ENCODE measurements at regions not wholly inside any gene's neighbourhood (a gene's known extent, or its start where the extent isn't known, plus 50 kb on each side); places are given as distances from the start of the nearest gene placed in this dataset.

DNA sequence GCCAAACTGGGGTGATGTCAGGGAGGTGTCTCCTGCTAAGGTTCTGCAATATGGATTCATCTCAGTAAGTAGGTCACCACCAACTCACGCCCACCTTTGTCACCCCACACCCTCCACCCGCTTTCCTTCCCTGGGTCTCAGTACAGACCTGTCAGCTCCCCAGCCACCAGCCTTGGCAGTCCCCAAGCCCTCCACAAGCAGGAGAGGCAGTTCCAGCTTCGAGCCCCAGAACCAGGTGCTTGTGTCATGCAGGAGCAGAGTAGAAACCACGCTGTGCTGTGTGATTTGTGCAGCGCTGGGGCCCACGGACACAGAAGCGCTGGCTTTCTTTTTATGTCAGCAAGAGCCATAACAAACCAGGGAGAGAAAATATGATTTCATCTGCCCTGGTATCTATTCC lies 89.0 kb upstream of the CDH4 start:
- DNase-seq (ENCODE audit: low spot score), result no peak

DNA sequence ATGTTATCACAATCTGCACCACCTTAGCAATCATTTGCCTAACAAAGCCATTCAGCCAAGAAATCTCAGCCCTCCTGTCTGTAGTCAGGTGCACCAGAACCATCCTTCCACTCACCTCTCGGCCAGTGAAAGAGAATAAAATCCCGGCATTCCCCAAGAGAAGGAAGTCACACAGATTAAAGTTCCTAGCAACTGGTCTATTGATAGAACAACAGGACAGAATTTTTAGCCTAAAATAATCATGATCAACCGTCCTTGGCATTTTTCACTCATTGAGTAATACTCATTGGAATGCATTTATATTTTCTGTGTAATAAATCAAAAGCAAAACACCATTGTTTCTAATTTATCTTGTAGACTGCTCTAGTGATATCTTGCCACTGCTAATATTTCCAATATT lies 85.7 kb upstream of the CDH4 start:
- no peak for DNase-seq (ENCODE audit: low spot score)

DNA sequence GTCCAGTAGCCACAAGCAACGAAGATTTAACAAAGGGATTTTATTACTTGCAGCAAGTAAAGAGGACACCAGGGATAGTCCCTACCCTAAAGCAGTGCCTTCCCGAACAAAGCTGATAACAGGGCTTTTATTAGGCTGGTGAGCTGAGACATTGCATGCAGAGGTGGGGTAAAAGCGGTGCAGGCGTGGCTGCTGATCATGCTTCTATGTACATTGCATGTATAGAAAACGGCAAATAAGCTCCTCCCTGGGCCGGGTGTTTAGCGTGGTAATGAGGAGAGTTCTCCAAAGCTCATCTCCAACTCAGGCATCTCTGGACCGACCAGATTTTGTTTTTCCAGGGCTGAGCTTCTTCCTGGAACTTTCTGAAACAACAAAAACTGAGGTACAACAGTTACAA lies 83.5 kb upstream of the CDH4 start:
- DNase-seq (ENCODE audit: low spot score), result no peak

DNA sequence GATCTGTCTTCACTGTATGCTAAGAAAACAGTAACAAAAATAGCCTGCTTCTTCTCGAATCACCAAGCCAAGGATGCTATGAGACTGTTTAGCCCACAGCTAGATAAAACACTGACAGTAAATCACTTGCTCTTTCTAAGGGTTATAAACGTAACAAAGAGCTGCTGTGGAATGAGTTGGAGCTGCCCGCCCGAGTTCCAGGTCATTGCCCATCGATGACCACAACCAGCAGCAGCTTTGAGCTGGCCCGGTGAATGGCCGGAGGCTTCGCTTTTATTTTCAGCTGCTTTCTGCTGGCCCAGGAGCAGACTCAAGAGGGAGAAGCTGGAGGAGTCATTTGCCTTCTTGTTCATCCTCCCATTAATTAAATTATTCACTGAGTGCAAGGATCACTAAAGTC lies 82.2 kb upstream of the CDH4 start:
- no peak for DNase-seq (ENCODE audit: low spot score)

DNA sequence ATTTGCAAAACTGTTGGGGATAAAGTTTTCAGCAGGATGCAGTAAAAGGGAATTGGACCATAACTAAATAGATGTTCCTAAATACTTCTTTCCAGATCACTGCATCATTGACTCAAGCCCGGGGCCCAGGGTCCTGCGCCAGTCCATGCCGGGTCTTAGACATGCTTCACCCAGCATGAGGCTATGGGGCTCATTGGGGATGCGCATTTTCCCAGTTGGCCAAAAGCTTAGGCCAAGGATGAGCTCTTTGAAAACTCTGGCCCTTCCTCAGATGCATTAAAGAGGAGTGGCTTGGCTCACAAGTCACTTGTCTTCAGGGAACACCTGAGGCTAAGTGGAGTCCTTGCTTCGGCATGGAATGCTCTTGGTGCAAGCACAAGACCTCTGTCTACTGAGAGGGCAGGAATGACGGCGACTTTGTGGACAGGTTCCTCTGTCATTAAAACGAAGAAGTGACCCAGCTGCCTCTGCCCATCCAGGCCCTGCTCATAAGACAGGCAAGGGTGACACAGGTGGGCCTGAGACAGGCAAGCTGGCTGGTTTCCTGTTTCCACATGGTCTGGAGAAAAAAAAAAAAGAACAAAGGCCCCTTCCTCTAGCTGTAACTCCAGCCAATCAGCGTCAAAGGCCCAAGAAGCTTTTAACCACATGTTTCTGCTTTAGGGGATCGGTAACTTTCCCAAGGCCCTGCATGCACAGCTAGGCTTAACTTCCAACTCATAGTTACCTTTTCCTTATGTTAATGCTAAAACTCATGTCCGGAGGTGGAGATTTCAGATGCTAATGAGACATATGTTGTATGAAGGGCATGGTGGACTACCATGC lies 81.4 kb upstream of the CDH4 start:
- no peak for DNase-seq (ENCODE audit: low spot score)

DNA sequence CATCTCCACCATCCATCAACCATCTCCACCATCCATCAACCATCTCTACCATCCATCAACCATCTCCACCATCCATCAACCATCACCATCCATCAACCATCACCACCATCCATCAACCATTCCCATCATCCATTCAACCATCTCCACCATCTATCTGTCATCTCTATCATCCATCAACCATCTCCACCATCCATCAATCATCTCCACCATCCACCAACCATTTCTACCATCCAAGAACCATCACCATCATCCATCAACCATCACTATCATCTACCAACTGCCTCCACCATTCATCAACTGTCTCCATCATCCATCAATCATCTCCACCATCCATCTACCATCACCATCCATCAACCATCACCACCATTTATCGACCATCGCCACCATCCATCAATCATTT lies 78.8 kb upstream of the CDH4 start:
- no peak for DNase-seq (ENCODE audit: low spot score)

DNA sequence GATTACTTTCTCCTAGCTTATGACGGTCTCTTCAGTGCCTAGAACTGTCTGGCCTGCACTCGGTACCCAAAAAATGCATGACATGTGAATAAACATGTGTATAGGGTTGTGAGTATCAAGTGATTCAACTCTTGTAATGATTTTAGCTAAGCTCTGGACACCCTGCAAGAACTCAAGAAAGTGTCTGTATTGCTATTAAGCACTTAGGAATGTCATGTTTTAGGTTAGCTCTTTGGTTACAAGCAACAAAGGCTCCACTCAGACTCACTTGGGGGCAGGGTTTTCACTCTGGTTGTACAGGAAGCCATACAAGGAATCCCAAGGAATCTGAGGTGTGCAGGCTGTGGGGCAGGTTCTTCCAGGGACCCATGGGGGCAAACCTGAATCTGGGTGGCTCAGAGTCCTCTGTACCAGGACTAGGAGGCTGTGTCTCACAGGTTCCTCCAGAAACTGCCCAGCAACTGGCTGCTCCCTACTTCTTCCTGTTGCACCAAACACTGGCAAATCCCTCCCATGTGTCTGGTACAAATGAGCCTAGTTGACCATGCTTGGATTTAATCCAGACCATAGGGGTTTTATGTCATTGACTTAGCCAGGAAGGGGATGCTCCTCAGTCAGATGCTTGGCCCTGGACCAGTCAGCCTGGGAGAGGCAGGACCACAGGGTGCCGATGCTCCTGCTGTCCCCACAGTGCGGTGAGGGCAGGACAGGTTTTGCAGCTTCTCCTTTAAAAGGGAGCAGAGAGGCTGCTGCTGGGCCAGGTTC lies 77.9 kb upstream of the CDH4 start:
- DNase-seq (ENCODE audit: low spot score), result no peak

DNA sequence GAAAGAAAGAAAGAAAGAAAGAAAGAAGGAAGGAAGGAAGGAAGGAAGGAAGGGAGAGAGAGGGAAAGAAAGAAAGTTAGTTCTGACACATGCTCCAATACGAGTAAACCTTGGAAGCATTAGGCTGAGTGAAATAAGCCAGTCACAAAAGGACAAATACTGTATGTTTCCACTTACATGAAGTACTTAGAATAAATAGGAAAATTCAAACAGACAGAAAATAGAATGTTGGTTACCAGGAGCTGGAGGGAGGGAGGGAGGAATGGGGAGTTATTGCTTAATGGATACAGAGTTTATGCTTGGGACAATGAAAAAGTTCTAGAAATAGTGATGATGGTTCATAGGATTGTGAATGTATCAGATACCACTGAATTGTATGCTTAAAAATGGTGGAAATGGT lies 75.2 kb upstream of the CDH4 start:
- DNase-seq (ENCODE audit: low spot score), result no peak

DNA sequence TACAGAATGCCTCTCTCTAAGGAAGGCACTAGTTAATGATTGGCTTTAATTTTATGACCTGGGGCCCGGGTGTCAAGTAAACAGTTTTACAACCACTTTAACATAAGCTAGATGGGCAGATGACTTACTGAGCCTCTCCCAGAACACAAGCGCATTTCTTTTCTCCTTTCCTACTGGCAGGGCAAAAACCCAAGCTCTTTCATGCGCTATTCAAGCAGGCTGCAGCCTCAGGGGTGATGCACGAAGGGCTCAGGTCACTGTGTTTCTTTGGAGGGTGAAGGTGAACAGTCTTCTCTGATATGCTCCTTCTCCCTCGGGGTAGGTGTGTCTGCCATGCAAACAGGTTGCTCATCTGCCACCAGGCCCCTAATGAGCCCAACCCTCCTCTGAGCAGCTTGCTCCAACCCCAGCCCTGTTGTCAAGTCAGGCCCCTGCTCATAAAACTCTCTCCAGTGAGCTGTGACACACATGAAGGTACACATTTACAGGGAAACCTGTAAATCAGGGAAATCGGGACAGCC lies 73.5 kb upstream of the CDH4 start:
- DNase-seq (ENCODE audit: low spot score), result no peak

DNA sequence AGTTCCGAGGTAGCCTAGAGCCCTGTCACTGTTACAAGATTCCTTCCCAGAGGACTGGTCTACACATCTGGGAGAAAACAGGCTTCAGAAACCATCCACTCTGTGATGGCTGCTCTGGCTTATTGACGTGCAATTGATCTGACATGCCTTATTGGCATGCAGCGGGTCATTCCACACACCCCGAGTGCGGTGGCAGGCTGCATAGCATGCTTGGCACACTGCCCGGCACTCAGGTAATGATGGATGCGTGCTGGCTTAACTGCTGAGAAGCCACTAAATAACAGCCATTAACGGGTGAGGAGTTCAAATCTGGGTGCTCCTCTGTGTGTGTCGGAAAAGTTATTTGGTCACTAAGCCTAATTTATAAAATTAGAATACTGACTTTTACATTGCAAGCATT lies 67.9 kb upstream of the CDH4 start:
- DNase-seq (ENCODE audit: low spot score), result no peak

DNA sequence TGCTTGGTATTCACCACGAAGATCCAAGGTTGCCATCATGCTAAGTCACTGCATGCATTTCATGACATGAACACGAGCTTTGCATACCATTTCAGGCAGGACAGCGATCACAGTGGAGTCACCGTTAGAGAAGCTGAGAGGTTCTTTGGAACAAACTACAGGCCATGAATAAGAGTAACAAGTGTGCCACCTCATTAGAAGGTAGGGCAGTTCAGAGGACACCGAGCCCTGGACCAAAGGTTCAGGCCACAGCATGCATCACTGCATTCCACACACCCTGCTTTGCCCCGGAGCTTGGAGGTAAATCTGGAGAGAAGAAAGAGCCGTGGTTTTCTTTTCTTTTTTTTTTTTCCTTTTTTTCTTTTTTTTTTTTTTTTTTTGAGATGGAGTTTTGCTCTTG lies 66.9 kb upstream of the CDH4 start:
- DNase-seq (ENCODE audit: low spot score), result no peak

DNA sequence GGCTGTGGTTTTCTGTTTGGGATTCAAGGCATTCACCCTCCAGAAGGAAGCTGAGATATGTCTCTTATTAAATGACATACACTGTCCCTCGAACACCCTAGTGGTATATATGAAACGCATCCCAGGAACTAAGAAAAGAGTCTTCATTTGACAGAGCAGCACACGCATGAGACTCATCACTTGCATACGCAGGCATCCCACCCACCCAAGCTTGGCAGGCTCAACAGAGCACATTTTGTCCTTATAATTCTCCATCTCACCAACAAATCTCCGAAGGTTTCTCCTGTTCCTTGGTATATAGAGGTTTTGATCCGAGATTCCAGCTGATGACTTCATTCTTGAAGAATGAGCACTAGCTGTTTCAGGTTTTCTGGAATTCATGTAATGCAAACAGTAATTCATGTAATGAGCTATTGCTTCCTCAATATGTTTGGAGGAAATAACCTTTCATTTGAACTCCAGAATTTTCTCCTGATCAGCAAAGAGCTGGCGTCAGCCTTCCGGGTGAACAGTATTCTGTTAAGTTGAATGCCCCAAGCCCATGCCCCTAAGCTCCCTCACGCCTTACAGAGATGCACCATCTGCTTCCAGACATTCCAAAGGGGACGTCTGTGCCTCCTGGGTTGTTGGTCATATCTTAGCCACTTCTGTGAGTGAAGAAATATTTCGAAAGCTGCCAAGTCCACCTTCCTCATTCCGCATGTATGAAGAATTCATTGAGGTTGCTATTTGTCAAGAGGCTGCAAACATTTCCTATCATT lies 66.0 kb upstream of the CDH4 start:
- DNase-seq (ENCODE audit: low spot score), result no peak

DNA sequence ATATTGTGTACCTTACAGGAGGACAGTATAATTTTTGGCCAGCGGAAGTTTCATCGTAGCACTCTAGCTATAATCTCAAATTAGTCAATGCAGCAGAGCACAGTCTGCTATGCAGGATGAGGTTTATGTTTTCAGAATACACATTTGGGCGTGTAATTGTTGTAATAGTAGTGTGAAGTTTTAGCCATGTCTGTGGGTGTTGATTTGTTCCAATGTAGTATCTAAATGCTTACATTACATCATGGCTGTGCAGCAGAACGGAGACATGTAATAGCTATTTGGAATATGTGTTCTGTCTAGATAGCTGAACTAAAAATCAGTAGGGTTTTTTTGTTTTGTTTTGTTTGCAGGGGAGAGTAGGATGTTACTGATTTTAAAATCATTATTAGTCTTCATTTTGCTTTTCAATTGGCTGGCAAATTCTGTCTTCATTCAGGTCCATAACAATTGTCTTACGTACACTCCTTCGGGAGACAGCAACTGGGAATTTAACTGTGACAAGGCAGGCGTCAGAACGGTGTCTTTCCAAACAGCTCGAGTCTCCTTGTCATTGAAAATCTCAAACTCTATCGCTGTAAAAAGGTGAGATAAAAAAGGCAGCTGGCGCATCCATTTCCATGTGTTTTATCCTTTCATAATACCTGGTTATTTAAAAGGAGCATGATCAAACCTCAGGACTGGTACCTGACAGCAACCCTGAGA lies 65.1 kb upstream of the CDH4 start:
- DNase-seq (ENCODE audit: low spot score), result no peak

DNA sequence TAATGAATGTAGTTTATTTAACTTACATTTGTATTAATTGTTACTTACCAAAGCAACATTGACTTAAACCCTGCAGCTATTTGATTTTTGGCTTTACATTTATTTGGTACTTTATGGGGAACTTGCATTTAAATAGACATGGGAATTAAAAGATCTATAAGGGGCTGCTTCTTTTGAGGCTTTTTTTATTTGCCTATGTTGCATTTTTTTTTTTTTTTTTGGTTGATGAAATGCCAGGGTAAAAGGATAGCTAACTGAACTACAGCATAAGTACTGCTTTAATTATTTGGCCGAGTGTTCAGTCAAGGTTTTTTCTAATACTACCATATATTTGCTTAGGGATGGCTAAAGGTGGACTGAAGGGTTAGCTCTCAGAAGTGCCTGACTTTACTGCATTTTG lies 62.5 kb upstream of the CDH4 start:
- no peak for DNase-seq (ENCODE audit: low spot score)

DNA sequence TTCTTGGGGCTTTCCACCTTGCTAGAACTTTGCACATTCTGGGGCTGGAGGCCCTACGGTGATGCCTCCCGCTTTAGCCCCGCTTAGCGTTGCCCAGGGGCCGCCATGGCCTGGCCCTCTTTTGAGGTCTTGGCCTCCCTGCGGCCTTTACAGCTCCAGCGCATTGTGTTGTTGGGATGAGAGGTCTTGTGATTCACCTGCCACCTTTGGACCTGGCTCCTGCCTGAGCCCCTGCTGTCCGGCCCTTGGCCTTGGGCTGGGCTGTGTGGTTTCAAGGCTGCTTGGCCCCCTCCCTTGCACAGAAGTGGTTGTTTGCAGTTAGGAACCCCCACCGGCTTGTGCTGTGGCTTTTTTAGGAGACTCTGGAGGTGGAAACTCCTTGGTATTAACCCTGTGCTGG lies 61.0 kb upstream of the CDH4 start:
- DNase-seq (ENCODE audit: low spot score), result no peak

DNA sequence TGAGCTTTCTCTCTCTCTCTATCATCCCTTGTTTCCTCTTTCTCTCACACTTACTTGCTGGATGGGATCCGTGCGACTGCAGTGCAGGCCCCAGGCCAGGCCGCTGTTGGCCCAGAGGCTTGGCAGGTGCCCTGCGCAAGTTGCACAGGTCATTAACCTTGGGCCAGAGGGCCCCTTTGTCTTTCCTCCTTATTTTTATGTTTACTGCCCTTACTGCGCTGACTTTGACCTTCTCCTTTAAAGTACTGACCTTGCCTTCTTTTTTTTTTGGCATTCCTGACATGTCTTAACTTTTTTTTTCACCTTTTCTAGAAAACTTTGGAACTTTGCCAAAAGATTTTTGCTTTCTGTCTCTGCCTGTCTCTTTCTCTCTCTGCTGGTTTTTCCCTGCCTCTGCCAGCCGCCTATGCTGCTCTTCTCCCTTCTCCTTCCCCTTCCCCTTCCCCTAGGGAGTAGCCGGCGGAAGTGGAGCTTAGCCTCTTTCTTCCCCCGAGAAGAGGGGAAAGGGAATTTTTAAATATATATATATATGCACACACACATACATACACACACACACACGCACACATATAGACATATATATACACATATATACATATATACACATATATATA lies 59.6 kb upstream of the CDH4 start:
- DNase-seq (ENCODE audit: low spot score), result no peak

DNA sequence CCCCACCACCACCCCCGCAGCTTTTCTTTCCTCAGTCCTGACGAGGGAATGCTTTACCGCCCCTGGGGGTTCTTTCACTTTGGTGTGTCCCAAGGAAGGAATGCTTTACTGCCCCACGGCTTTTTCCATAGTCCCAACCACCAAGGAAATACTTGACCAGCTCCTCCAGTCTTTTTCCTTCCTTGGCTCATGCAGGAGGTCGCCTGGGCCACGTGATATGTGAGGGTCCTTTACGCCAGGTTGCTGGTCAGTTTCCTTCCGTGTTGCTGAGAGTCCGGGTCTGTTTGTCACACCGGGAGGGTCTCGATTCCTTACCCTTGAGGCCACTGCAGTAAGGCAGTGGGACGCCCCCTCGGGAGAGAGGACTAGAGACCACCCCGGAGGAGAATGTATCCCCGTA lies 58.9 kb upstream of the CDH4 start:
- no peak for DNase-seq (ENCODE audit: low spot score)
